ENCODE measurements at regions not wholly inside any gene's neighbourhood (a gene's known extent, or its start where the extent isn't known, plus 50 kb on each side); places are given as distances from the start of the nearest gene placed in this dataset.

- CTCF ChIA-PET, result interaction anchor here (0.6 to 1.7 kb wide), 2 partner anchors 76 to 446 kb away, joined by 3 read pairs; no protein-coding TSS in a partner anchor
- POLR2A ChIA-PET, result no interaction called here
- ATAC-seq (no peak), FAIRE-seq (no peak), DNase-seq (ENCODE audit: low read depth in 1 of 2, low spot score in 1 of 2) (no peak)
- 0% methylated on average over 1 of the region's 1 CpG for WGBS (ENCODE audit: missing lambda C conversion rate)
- no peak overlapping the region for H3K4me2 ChIP-seq
- no peaks in the 10 kb centered on the region for H3K4me1 ChIP-seq
- no peak overlapping the region for H3K27ac ChIP-seq
- TF ChIP-seq PHF8 (IDR thresholded peaks at IDR 0.05; ENCODE audit: borderline replicate concordance, low read depth), result no peak
- TF ChIP-seq NPAS2 (CRISPR knock-in tag; IDR thresholded peaks at IDR 0.05; ENCODE audit: borderline replicate concordance), result no peak
- no peak for TF ChIP-seq HOXB13 (CRISPR knock-in tag; IDR thresholded peaks at IDR 0.05; ENCODE audit: low read depth)
- no peak for TF ChIP-seq HES2 (IDR thresholded peaks at IDR 0.05)
- no peak for TF ChIP-seq POLR2AphosphoS2 (conservative IDR thresholded peaks at IDR 0.05; ENCODE audit: low read length)
- TF ChIP-seq HEYL (CRISPR knock-in tag; IDR thresholded peaks at IDR 0.05), result no peak
- TF ChIP-seq CEBPB (IDR thresholded peaks at IDR 0.05), result no peak
- no peak overlapping the region for H3K4me3 ChIP-seq
- no peaks in the 10 kb centered on the region for H3K9me3 ChIP-seq
These were observed 445.3 kb downstream of the ADRA2A start for GRCh38 chr10:111522141-111522540.

GRCh38 chr10:111522551-111522950, 445.7 kb downstream of the ADRA2A start:
- no peak for FAIRE-seq
- ChIA-PET POLR2A (no interaction called here), CTCF (interaction anchor here (1.7 kb wide), 1 partner anchor 447 kb away, joined by 3 read pairs; no protein-coding TSS in a partner anchor)
- Histone ChIP-seq H3K4me2 (no peak overlapping the region), H3K27ac (no peak overlapping the region), H3K9me3 (no peaks in the 10 kb centered on the region), H3K4me3 (no peak overlapping the region), H3K4me1 (no peaks in the 10 kb centered on the region)
- whole genome bisulfite sequencing (ENCODE audit: missing lambda C conversion rate), result 0% methylated on average over 2 of the region's 2 CpGs
- ATAC-seq, result no peak
- TF ChIP-seq MAZ (IDR thresholded peaks at IDR 0.05; ENCODE audit: borderline replicate concordance, low read depth, low read length) (no peak), HES2 (IDR thresholded peaks at IDR 0.05) (no peak), ZSCAN20 (CRISPR knock-in tag; IDR thresholded peaks at IDR 0.05) (no peak), HOXA7 (CRISPR knock-in tag; IDR thresholded peaks at IDR 0.05) (no peak), REST (IDR thresholded peaks at IDR 0.05) (no peak)
- DNase-seq (ENCODE audit: low read depth in 1 of 2, low spot score in 1 of 2), result no peak

GRCh38 chr10:111523016-111523415, 446.2 kb downstream of the ADRA2A start:
- Histone ChIP-seq H3K9me3 (no peaks in the 10 kb centered on the region), H3K27ac (no peak overlapping the region), H3K4me1 (no peaks in the 10 kb centered on the region), H3K4me3 (no peak overlapping the region), H3K4me2 (no peak overlapping the region)
- TF ChIP-seq FOSL2 (IDR thresholded peaks at IDR 0.05) (no peak), FOSL2 (CRISPR knock-in tag; IDR thresholded peaks at IDR 0.05) (no peak), E2F6 (IDR thresholded peaks at IDR 0.05; ENCODE audit: borderline replicate concordance, low read depth) (no peak), CHD4 (IDR thresholded peaks at IDR 0.05; ENCODE audit: borderline replicate concordance) (no peak), HOXA7 (CRISPR knock-in tag; IDR thresholded peaks at IDR 0.05) (no peak), BCL3 (IDR thresholded peaks at IDR 0.05) (no peak), BHLHE40 (IDR thresholded peaks at IDR 0.05; ENCODE audit: low read depth, low read length) (no peak), HDAC2 (IDR thresholded peaks at IDR 0.05) (no peak), SREBF2 (IDR thresholded peaks at IDR 0.05) (no peak), RNF2 (IDR thresholded peaks at IDR 0.05; ENCODE audit: borderline replicate concordance, low read depth) (no peak), JUNB (IDR thresholded peaks at IDR 0.05) (no peak), ZNF302 (CRISPR knock-in tag; IDR thresholded peaks at IDR 0.05) (no peak), KDM1A (IDR thresholded peaks at IDR 0.05; ENCODE audit: low read depth) (no peak), NFE2L2 (conservative IDR thresholded peaks at IDR 0.05; ENCODE audit: low read length) (no peak), MAZ (IDR thresholded peaks at IDR 0.05; ENCODE audit: borderline replicate concordance, low read depth, low read length) (no peak), HEYL (CRISPR knock-in tag; IDR thresholded peaks at IDR 0.05) (no peak), EHMT2 (IDR thresholded peaks at IDR 0.05; ENCODE audit: low read depth) (no peak)
- FAIRE-seq (no peak), ATAC-seq (no peak), DNase-seq (ENCODE audit: low read depth in 1 of 2, low spot score in 1 of 2) (no peak)
- 8% methylated on average over 2 of the region's 2 CpGs for WGBS (ENCODE audit: missing lambda C conversion rate)
- POLR2A ChIA-PET, result no interaction called here
- CTCF ChIA-PET, result interaction anchor here (1.5 kb wide), 1 partner anchor 9 kb away, joined by 3 read pairs; no protein-coding TSS in a partner anchor
